GM21360 (cell line): ENCODE measurements at regions not wholly inside any gene's neighbourhood (a gene's known extent, or its start where the extent isn't known, plus 50 kb on each side); places are given as distances from the start of the nearest gene placed in this dataset.
"Not testable (repeated sequence)": the region's sequence is repeated elsewhere in the genome, so short reads cannot be mapped to it uniquely, and the experiment has no call there.

ENCODE experiments used
- ATAC-seq: cut with Tn5 transposase; IDR thresholded peaks from one replicate; pipeline ENCODE4 v1.9.1; 2021; ENCODE audit warnings: mild to moderate bottlenecking, moderate library complexity; ENCODE audit not compliant: unreplicated experiment

GRCh38 chr14:53620317-53620716 is 336.3 kb downstream of the BMP4 start:
- no peak for ATAC-seq

- no peak for ATAC-seq
These were observed 336.9 kb downstream of the BMP4 start for GRCh38 chr14:53619691-53620231.

GRCh38 chr14:53616536-53616935 is 340.1 kb downstream of the BMP4 start:
- not testable (repeated sequence) for ATAC-seq

- no peak for ATAC-seq
These were observed 341.4 kb downstream of the BMP4 start for GRCh38 chr14:53615252-53615651.

GRCh38 chr14:53613404-53614253 is 343.0 kb downstream of the BMP4 start:
- peak; percentile 96 for ATAC-seq

- ATAC-seq: no peak
These were observed 345.7 kb downstream of the BMP4 start for GRCh38 chr14:53610947-53611346.

- ATAC-seq: no peak
These were observed 347.6 kb downstream of the BMP4 start for GRCh38 chr14:53609009-53609408.

GRCh38 chr14:53608369-53608768 is 348.3 kb downstream of the BMP4 start:
- ATAC-seq: peak; percentile 73

GRCh38 chr14:53606203-53606602 is 350.4 kb downstream of the BMP4 start:
- no peak for ATAC-seq

- ATAC-seq: no peak
These were observed 351.1 kb downstream of the BMP4 start for GRCh38 chr14:53605562-53605961.

GRCh38 chr14:53603994-53604393 is 352.6 kb downstream of the BMP4 start:
- no peak for ATAC-seq

- no peak for ATAC-seq
These were observed 355.2 kb downstream of the BMP4 start for GRCh38 chr14:53601409-53601808.

GRCh38 chr14:53599221-53599945 is 357.2 kb downstream of the BMP4 start:
- ATAC-seq: no peak

GRCh38 chr14:53596853-53597525 is 359.6 kb downstream of the BMP4 start:
- ATAC-seq: no peak

GRCh38 chr14:53591816-53592215 is 364.8 kb downstream of the BMP4 start:
- no peak for ATAC-seq

GRCh38 chr14:53581504-53581903 is 375.1 kb downstream of the BMP4 start:
- no peak for ATAC-seq

GRCh38 chr14:53571641-53572328 is 384.8 kb downstream of the BMP4 start:
- ATAC-seq: no peak

GRCh38 chr14:53570411-53571387 is 385.9 kb downstream of the BMP4 start:
- peak; percentile 93 for ATAC-seq

- no peak for ATAC-seq
These were observed 387.2 kb downstream of the BMP4 start for GRCh38 chr14:53569446-53569845.
